Endothelial cell (in vitro differentiated cells): ENCODE measurements at regions not wholly inside any gene's neighbourhood (a gene's known extent, or its start where the extent isn't known, plus 50 kb on each side); places are given as distances from the start of the nearest gene placed in this dataset.

Experiments used
- DNase-seq: peaks from one replicate; pipeline ENCODE4 v3.0.0; 2021; ENCODE audit warnings: low spot score
- H3K27ac Mint-ChIP-seq: one replicate; pipeline ENCODE4 v1.8.0; 2021; ENCODE audit warnings: mixed read lengths, inconsistent platforms; ENCODE audit not compliant: unreplicated experiment
- H3K27me3 Mint-ChIP-seq: one replicate; pipeline ENCODE4 v1.8.0; 2021; ENCODE audit warnings: mild to moderate bottlenecking, moderate library complexity, mixed read lengths, inconsistent platforms; ENCODE audit not compliant: unreplicated experiment
- H3K36me3 Mint-ChIP-seq: one replicate; pipeline ENCODE4 v1.8.0; 2021; ENCODE audit warnings: mild to moderate bottlenecking, low read depth, mixed read lengths, inconsistent platforms; ENCODE audit not compliant: unreplicated experiment
- H3K4me1 Mint-ChIP-seq: one replicate; pipeline ENCODE4 v1.8.0; 2021; ENCODE audit warnings: mild to moderate bottlenecking, mixed read lengths, inconsistent platforms; ENCODE audit not compliant: unreplicated experiment
- H3K4me3 Mint-ChIP-seq: one replicate; pipeline ENCODE4 v1.8.0; 2021; ENCODE audit warnings: mild to moderate bottlenecking, mixed read lengths, inconsistent platforms; ENCODE audit not compliant: unreplicated experiment
- H3K9me3 Mint-ChIP-seq: one replicate; pipeline ENCODE4 v1.8.0; 2021; ENCODE audit warnings: mixed read lengths, inconsistent platforms; ENCODE audit not compliant: unreplicated experiment
- TF ChIP-seq, protein P1 (sequence below): fragments of 200-600 bp; sonication (generic); IDR thresholded peaks from one replicate; pipeline ENCODE4 v1.5.0; 2021; ENCODE audit warnings: antibody characterized with exemption; ENCODE audit not compliant: unreplicated experiment

- H3K9me3 Mint-ChIP-seq = no peaks in the 10 kb centered on the region
- TF ChIP-seq, protein P1, sequence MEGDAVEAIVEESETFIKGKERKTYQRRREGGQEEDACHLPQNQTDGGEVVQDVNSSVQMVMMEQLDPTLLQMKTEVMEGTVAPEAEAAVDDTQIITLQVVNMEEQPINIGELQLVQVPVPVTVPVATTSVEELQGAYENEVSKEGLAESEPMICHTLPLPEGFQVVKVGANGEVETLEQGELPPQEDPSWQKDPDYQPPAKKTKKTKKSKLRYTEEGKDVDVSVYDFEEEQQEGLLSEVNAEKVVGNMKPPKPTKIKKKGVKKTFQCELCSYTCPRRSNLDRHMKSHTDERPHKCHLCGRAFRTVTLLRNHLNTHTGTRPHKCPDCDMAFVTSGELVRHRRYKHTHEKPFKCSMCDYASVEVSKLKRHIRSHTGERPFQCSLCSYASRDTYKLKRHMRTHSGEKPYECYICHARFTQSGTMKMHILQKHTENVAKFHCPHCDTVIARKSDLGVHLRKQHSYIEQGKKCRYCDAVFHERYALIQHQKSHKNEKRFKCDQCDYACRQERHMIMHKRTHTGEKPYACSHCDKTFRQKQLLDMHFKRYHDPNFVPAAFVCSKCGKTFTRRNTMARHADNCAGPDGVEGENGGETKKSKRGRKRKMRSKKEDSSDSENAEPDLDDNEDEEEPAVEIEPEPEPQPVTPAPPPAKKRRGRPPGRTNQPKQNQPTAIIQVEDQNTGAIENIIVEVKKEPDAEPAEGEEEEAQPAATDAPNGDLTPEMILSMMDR = no peak
- H3K27me3 Mint-ChIP-seq = peaks cover 3% of the 10 kb centered on the region
- DNase-seq = no peak
- no peak overlapping the region for H3K27ac Mint-ChIP-seq
- no peaks in the 10 kb centered on the region for H3K36me3 Mint-ChIP-seq
- H3K4me3 Mint-ChIP-seq = no peak overlapping the region
- H3K4me1 Mint-ChIP-seq = no peaks in the 10 kb centered on the region
Observed at GRCh38 chr15:62578546-62578945, 413.5 kb upstream of the C2CD4B start.

GRCh38 chr15:62578960-62579359 is 413.9 kb upstream of the C2CD4B start:
- H3K4me1 Mint-ChIP-seq = no peaks in the 10 kb centered on the region
- no peaks in the 10 kb centered on the region for H3K9me3 Mint-ChIP-seq

GRCh38 chr15:62579842-62580241 is 414.8 kb upstream of the C2CD4B start:
- Mint-ChIP-seq H3K4me3 (no peak overlapping the region), H3K27ac (no peak overlapping the region), H3K4me1 (no peaks in the 10 kb centered on the region), H3K36me3 (no peaks in the 10 kb centered on the region), H3K9me3 (no peaks in the 10 kb centered on the region), H3K27me3 (peaks cover 2% of the 10 kb centered on the region)
- TF ChIP-seq, protein P1 = no peak
- DNase-seq = no peak

More at GRCh38 chr15:62578960-62579359, 413.9 kb upstream of the C2CD4B start:
- peaks cover 2% of the 10 kb centered on the region for H3K27me3 Mint-ChIP-seq
- TF ChIP-seq, protein P1 = no peak
- no peak for DNase-seq
- no peak overlapping the region for H3K4me3 Mint-ChIP-seq
- no peaks in the 10 kb centered on the region for H3K36me3 Mint-ChIP-seq
- no peak overlapping the region for H3K27ac Mint-ChIP-seq

DNA sequence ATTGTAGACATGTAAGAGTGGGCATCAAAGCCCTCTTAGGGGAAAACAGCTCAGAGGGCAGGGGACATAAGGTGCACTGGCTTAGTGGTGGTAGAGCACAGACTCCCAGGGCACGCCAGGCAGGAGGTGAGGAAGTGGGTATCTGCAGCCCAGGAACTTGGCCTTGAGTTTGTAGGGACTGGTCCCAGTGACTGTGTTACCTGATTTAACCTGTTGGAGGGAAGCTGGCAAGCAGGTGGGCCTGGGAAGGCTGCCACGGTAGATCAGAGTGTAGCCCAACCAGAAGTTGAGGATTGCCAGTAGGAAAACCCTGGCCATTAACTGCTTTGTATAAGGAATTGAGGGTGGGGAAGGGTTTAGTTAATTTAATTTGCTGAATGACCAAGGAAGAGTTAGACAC is 417.5 kb upstream of the C2CD4B start:
- Mint-ChIP-seq H3K9me3 (no peaks in the 10 kb centered on the region), H3K4me3 (no peak overlapping the region), H3K4me1 (no peaks in the 10 kb centered on the region), H3K27ac (no peak overlapping the region), H3K27me3 (peaks cover 2% of the 10 kb centered on the region), H3K36me3 (no peaks in the 10 kb centered on the region)
- TF ChIP-seq, protein P1 = no peak
- DNase-seq = no peak

DNA sequence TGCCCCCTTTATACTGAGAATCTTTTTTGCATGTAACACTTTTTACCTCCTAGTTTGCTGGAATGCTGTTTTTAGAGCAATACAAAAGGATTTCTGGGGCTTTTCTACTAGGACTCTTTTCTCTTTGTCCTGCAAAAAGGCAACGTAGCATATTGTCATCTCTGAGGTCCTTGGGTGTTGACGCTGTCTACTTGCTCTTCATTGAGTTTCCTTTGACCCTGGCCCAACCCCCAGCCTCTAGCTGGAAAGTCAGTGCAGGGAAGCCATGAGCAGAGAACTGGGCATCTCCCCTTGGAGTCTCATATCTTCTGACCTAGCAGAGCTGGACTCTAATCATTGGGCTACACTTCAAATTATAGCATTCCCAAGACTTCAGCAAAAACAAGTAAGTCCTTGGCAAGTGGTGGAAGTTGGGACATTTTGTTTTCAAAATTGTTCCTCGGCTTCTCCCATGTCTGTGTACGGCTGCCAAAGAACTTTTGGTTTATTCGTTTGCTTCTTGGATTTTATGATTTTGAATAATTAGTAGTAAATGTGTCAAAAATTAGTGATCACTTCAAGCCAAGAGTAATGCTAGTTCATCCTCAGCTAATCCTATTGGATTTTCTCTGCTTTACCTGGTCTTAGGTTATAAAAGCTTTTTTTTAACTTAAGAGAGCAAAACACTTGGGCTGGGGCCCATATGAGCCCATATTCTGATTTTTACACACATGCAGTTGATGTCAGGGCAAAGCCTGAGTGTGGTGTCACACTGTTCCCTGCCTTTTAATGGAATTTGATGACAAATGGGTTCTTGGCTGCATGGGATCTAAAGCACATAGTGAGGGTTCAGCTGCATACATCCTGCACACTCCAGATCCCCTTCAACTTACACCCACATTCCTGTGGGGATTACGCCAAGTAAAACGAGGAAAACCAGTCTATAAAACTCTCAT is 419.5 kb upstream of the C2CD4B start:
- Mint-ChIP-seq H3K27ac (no peak overlapping the region), H3K4me3 (no peak overlapping the region), H3K27me3 (peaks cover 2% of the 10 kb centered on the region), H3K4me1 (peaks cover 9% of the 10 kb centered on the region), H3K9me3 (no peaks in the 10 kb centered on the region), H3K36me3 (no peaks in the 10 kb centered on the region)
- TF ChIP-seq, protein P1 = no peak
- DNase-seq = no peak
